K562 (cell line): ENCODE measurements at regions not wholly inside any gene's neighbourhood (a gene's known extent, or its start where the extent isn't known, plus 50 kb on each side); places are given as distances from the start of the nearest gene placed in this dataset.

Source experiments
- ATAC-seq: fragments of 200-7000 bp; cut with Tn5 transposase; 3 replicates; pipeline ENCODE4 v1.9.1; 2020; ENCODE audit warnings: moderate library complexity
- BruUV-seq: library from RNA; stranded (reverse); fragments of 400-500 nt; replicated peaks from 2 replicates; lab custom pipeline; 2021; lab: Mats Ljungman, UMichigan
- CTCF ChIA-PET: fragments of 300-600 bp; formaldehyde crosslinking; extraction: SDS; loops from one replicate; lab custom pipeline; 2021; ENCODE audit warnings: low intra/inter-chr PET ratio; lab: Yijun Ruan, JAX
- POLR2A ChIA-PET: fragments of 300-600, 350-650 bp; sonication (Branson Sonifier 250); formaldehyde crosslinking; extraction: SDS; loops from one replicate; lab custom pipeline; 2021; ENCODE audit warnings: antibody characterized with exemption, inconsistent platforms; lab: Yijun Ruan, JAX
- DNase-seq, 4 experiments: peaks; one replicate each; pipeline versions ENCODE4 v3.0.0 to v3.0.0-alpha.2; 2011 to 2018; ENCODE audit warnings: low spot score in 3 of 4, mixed read lengths in 3 of 4; ENCODE audit errors: extremely low read depth in 1 of 4
- FAIRE-seq: peaks from 2 replicates; lab custom pipeline; 2011; peaks lifted over from hg19 to GRCh38; lab: Jason Lieb, UNC
- H2AFZ ChIP-seq: 2 replicates; pipeline ENCODE4 v1.6.0; 2011; ENCODE audit warnings: low read depth, low read length, control low read depth, inconsistent platforms
- H3K27ac ChIP-seq: fragments of 200-600 bp; 3 replicates; pipeline ENCODE4 v1.8.0; 2011; ENCODE audit warnings: low read depth, mild to moderate bottlenecking, control low read depth, inconsistent platforms, low read length, moderate library complexity, mixed read lengths; ENCODE audit errors: extremely low read depth
- H3K27me3 ChIP-seq, 2 experiments: fragments of 300-600 bp in 1 of 2; 2 replicates in 1 of 2; 3 replicates in 1 of 2; pipeline versions ENCODE4 v1.6.0 to v1.8.0; 2011; ENCODE audit warnings: inconsistent platforms in 2 of 2, low read length in 2 of 2, mild to moderate bottlenecking in 1 of 2, mixed read lengths in 1 of 2, moderate library complexity in 1 of 2; ENCODE audit not compliant: control insufficient read depth in 2 of 2, insufficient read depth in 2 of 2
- H3K36me3 ChIP-seq: fragments of 300-600 bp; 3 replicates; pipeline ENCODE4 v1.8.0; 2011; ENCODE audit warnings: mild to moderate bottlenecking, low read length, inconsistent platforms; ENCODE audit not compliant: control insufficient read depth, insufficient read depth
- H3K4me1 ChIP-seq, 2 experiments: fragments of 200-600 bp in 1 of 2; replicated peaks in 1 of 2; 2 replicates in 1 of 2; 3 replicates in 1 of 2; pipeline versions ENCODE4 v1.5.1 to v1.8.0; 2011; ENCODE audit warnings: inconsistent platforms in 2 of 2, low read length in 2 of 2, mild to moderate bottlenecking in 1 of 2, mixed read lengths in 1 of 2, moderate library complexity in 1 of 2; ENCODE audit not compliant: control insufficient read depth in 2 of 2, insufficient read depth in 2 of 2
- H3K4me2 ChIP-seq: 2 replicates; pipeline ENCODE4 v1.6.1; 2011; ENCODE audit warnings: low read length, control low read depth, inconsistent platforms, mixed read lengths; ENCODE audit not compliant: insufficient read depth
- H3K4me3 ChIP-seq: fragments of 200-600 bp; sonication (generic), shearing (Covaris generic); 2 replicates; pipeline ENCODE4 v1.5.1; 2016; ENCODE audit warnings: control low read depth, inconsistent platforms
- H3K79me2 ChIP-seq: fragments of 200-600 bp; 3 replicates; pipeline ENCODE4 v1.8.0; 2011; ENCODE audit warnings: low read length, inconsistent platforms; ENCODE audit not compliant: control insufficient read depth, insufficient read depth
- H3K9ac ChIP-seq, 2 experiments: 2 replicates each; pipeline versions ENCODE4 v1.6.0 to v1.6.1; 2011; ENCODE audit warnings: low read depth in 2 of 2, low read length in 2 of 2, control low read depth in 1 of 2, inconsistent platforms in 1 of 2, mild to moderate bottlenecking in 1 of 2, mixed read lengths in 1 of 2; ENCODE audit not compliant: insufficient read depth in 1 of 2
- H3K9me1 ChIP-seq: one replicate; pipeline ENCODE4 v1.6.0; 2011; ENCODE audit warnings: inconsistent platforms, mild to moderate bottlenecking, low read length, moderate library complexity; ENCODE audit not compliant: control insufficient read depth, insufficient read depth
- H3K9me3 ChIP-seq: replicated peaks from 2 replicates; pipeline ENCODE4 v1.5.1; 2011; ENCODE audit warnings: low read depth, low read length, inconsistent platforms; ENCODE audit not compliant: control insufficient read depth, insufficient read depth
- H4K20me1 ChIP-seq: replicated peaks from 2 replicates; pipeline ENCODE4 v1.6.1; 2011; ENCODE audit warnings: low read length, inconsistent platforms, mixed read lengths; ENCODE audit not compliant: control insufficient read depth, insufficient read depth
- ARID1B ChIP-seq: fragments of 450-650 bp; IDR thresholded peaks from 2 replicates; pipeline ENCODE4 v1.6.1; 2016; ENCODE audit warnings: antibody characterized with exemption, mild to moderate bottlenecking, inconsistent platforms
- C11orf30 ChIP-seq: fragments of 450-650 bp; IDR thresholded peaks from 2 replicates; pipeline ENCODE4 v1.6.1; 2016; ENCODE audit warnings: low read depth, mild to moderate bottlenecking
- CBFA2T3 ChIP-seq: fragments of 450-650 bp; IDR thresholded peaks from 2 replicates; pipeline ENCODE4 v1.6.1; 2017
- CREBBP ChIP-seq: IDR thresholded peaks from one replicate; pipeline ENCODE4 v1.6.1; 2012; ENCODE audit warnings: low read depth, mild to moderate bottlenecking, control low read depth, inconsistent platforms, low read length
- ESRRA ChIP-seq: fragments of 450-650 bp; IDR thresholded peaks from 2 replicates; pipeline ENCODE4 v1.6.1; 2014; ENCODE audit warnings: low read depth, mild to moderate bottlenecking, moderate library complexity, borderline replicate concordance
- FOXA3 ChIP-seq, 2 experiments: fragments of 450-650 bp in 1 of 2; sonication (generic) in 1 of 2; formaldehyde crosslinking; IDR thresholded peaks in 1 of 2; conservative IDR thresholded peaks in 1 of 2; 2 replicates each; pipeline versions ENCODE4 v1.4.0 to v1.8.0; 2020 to 2022; ENCODE audit warnings: mild to moderate bottlenecking in 2 of 2, missing genetic modification reagents in 1 of 2
- HOXB6 ChIP-seq: fragments of 250-450 bp; sonication (Bioruptor Pico); IDR thresholded peaks from 2 replicates; pipeline ENCODE4 v1.5.1; 2022; ENCODE audit warnings: mild to moderate bottlenecking, borderline replicate concordance
- MAFG ChIP-seq: fragments of 450-650 bp; conservative IDR thresholded peaks from 2 replicates; pipeline ENCODE4 v1.6.1; 2016; ENCODE audit warnings: missing genetic modification characterization, missing compliant biosample characterization
- MAFK ChIP-seq: IDR thresholded peaks from 2 replicates; pipeline ENCODE4 v1.6.1; 2011; ENCODE audit warnings: low read length, improper control_type of control experiment
- MIER1 ChIP-seq: fragments of 450-650 bp; IDR thresholded peaks from 2 replicates; pipeline ENCODE4 v1.6.1; 2016; ENCODE audit warnings: antibody characterized with exemption, mild to moderate bottlenecking, low read depth
- MNT ChIP-seq, 2 experiments: fragments of 450-650 bp; conservative IDR thresholded peaks; 2 replicates each; pipeline ENCODE4 v1.6.1; 2017; ENCODE audit warnings: mild to moderate bottlenecking in 2 of 2, moderate library complexity in 2 of 2
- NUFIP1 ChIP-seq: fragments of 450-650 bp; IDR thresholded peaks from 2 replicates; pipeline ENCODE4 v1.6.1; 2018; ENCODE audit not compliant: partially characterized antibody
- TEAD1 ChIP-seq, 2 experiments: fragments of 450-650 bp in 1 of 2; sonication (generic) in 1 of 2; formaldehyde crosslinking; IDR thresholded peaks; 2 replicates each; pipeline versions ENCODE4 v1.4.0 to v1.8.0; 2020 to 2022; ENCODE audit warnings: mild to moderate bottlenecking in 2 of 2, missing genetic modification reagents in 1 of 2
- TEAD4 ChIP-seq, 2 experiments: sonication (generic) in 1 of 2; formaldehyde crosslinking in 1 of 2; IDR thresholded peaks; 2 replicates each; pipeline versions ENCODE4 v1.6.1 to v1.8.0; 2012 to 2022; ENCODE audit warnings: borderline replicate concordance in 1 of 2, inconsistent platforms in 1 of 2, low read length in 1 of 2, mild to moderate bottlenecking in 1 of 2, missing genetic modification reagents in 1 of 2
- ZEB2 ChIP-seq: fragments of 450-650 bp; IDR thresholded peaks from 2 replicates; pipeline ENCODE4 v1.6.1; 2016
- ZNF316 ChIP-seq: fragments of 450-650 bp; IDR thresholded peaks from 2 replicates; pipeline ENCODE4 v1.6.1; 2016
- ZNF444 ChIP-seq: fragments of 250-450 bp; sonication (Bioruptor Pico); IDR thresholded peaks from 2 replicates; pipeline ENCODE4 v1.4.0; 2020; ENCODE audit warnings: mild to moderate bottlenecking, moderate library complexity
- ZNF592 ChIP-seq: fragments of 450-650 bp; IDR thresholded peaks from 2 replicates; pipeline ENCODE4 v1.6.1; 2017; ENCODE audit warnings: antibody characterized with exemption, mild to moderate bottlenecking
- ZNF707 ChIP-seq: fragments of 250-450 bp; sonication (Bioruptor Pico); conservative IDR thresholded peaks from 2 replicates; pipeline ENCODE4 v1.8.0; 2022; ENCODE audit warnings: inconsistent platforms, mild to moderate bottlenecking, moderate library complexity
- WGBS: fragments of 100-300 bp; shearing (Covaris generic); methylation state at CpG from one replicate; pipeline ENCODE4 v1.1.6; 2016; ENCODE audit warnings: low coverage, mixed read lengths; ENCODE audit not compliant: insufficient coverage; ENCODE audit errors: missing lambda C conversion rate; 5-methylcytosine and 5-hydroxymethylcytosine counted together
- in situ Hi-C: fragments of 300-500 bp; cut with MboI; formaldehyde crosslinking; loops from 4 replicates; pipeline ENCODE4 v1.15.0; 2018; ENCODE audit warnings: inconsistent platforms, mixed read lengths
- intact Hi-C: fragments of 100-400 bp; cut with micrococcal nuclease; formaldehyde crosslinking; loops from 2 replicates; pipeline ENCODE4 v1.14.2; 2022

GRCh38 chr3:106114220-106114619 lies 245.4 kb upstream of the CBLB start:
- no peaks in the 10 kb centered on the region for H3K27me3 ChIP-seq
- no peaks in the 10 kb centered on the region for H3K79me2 ChIP-seq
- intact Hi-C loops, result no loop called here
- no peaks in the 10 kb centered on the region for H3K36me3 ChIP-seq
- no peak overlapping the region; a peak in 1 of 4 replicates for H3K9ac ChIP-seq
- DNase-seq (no peak), ATAC-seq (peak; percentile 41; the same call in 2 of the 3 replicates), FAIRE-seq (no peak)
- no peak overlapping the region for H3K4me3 ChIP-seq
- no peaks in the 10 kb centered on the region for H4K20me1 ChIP-seq
- in situ Hi-C loops, result no loop called here
- H3K27ac ChIP-seq, result peak overlapping the region; percentile 61
- H3K9me3 ChIP-seq, result no peaks in the 10 kb centered on the region; the same call in 1 of the 2 replicates
- no CpG with 5 or more reads among the region's 1 CpG for WGBS
- ChIA-PET POLR2A (no interaction called here), CTCF (no interaction called here)
- peak overlapping the region; percentile 25; the same call in 1 of the 2 replicates for H3K4me2 ChIP-seq
- no peaks in the 10 kb centered on the region for H3K9me1 ChIP-seq
- H2AFZ ChIP-seq, result peak overlapping the region; percentile 65
- peaks cover 5 to 14% of the 10 kb centered on the region in 2 experiments; a peak in 3 of 5 replicates for H3K4me1 ChIP-seq
- BruUV-seq, result no TSS peak
- TF ChIP-seq HOXB6 (CRISPR knock-in tag) (no peak), MIER1 (no peak), MAFK (peak; percentile 21; the same call in 1 of the 2 replicates), ARID1B (peak; percentile 39; the same call in 1 of the 2 replicates), ZNF592 (0 out of 2 replicates have a peak, but pooled peaks have one; percentile 17), CBFA2T3 (peak; percentile 37; the same call in 1 of the 2 replicates), TEAD1 (CRISPR knock-in tag; IDR thresholded peaks at IDR 0.05) (peak in 1 of 2 experiments; percentile 75; a peak in 1 of 4 replicates), ESRRA (peak; percentile 31; the same call in 1 of the 2 replicates), ZNF316 (peak; percentile 32), FOXA3 (CRISPR knock-in tag; conservative IDR thresholded peaks at IDR 0.05 in 1 of 2, IDR thresholded peaks at IDR 0.05 in 1 of 2) (0 out of 4 replicates have a peak, but pooled peaks of 1 of the 2 experiments have one; percentile 22), CREBBP (no peak), ZEB2 (no peak), MAFG (tag) (peak; percentile 60), C11orf30 (peak; percentile 24; the same call in 1 of the 2 replicates), ZNF444 (CRISPR knock-in tag) (no peak), ZNF707 (no peak), TEAD4 (IDR thresholded peaks at IDR 0.05; ENCODE audit: low read length) (peak; percentile 65), TEAD4 (CRISPR knock-in tag; IDR thresholded peaks at IDR 0.05; ENCODE audit: borderline replicate concordance) (no peak), MNT (conservative IDR thresholded peaks at IDR 0.05) (0 out of 4 replicates have a peak, but pooled peaks of 1 of the 2 experiments have one; percentile 10), NUFIP1 (no peak)
